Epithelial cell of esophagus (primary cell): ENCODE measurements at regions not wholly inside any gene's neighbourhood (a gene's known extent, or its start where the extent isn't known, plus 50 kb on each side); places are given as distances from the start of the nearest gene placed in this dataset.

Experiments
- DNase-seq: peaks from one replicate; pipeline ENCODE4 v3.0.0; 2010; ENCODE audit warnings: low read depth
- H3K4me3 ChIP-seq: 2 replicates; pipeline ENCODE4 v1.5.1; 2011; ENCODE audit warnings: mild to moderate bottlenecking, low read length, control low read depth
- CTCF ChIP-seq: IDR thresholded peaks from 2 replicates; pipeline ENCODE4 v1.5.1; 2011; ENCODE audit warnings: low read depth, mild to moderate bottlenecking, low read length, control low read depth, inconsistent platforms; ENCODE audit not compliant: insufficient read depth; ENCODE audit errors: missing control alignments

GRCh38 chr12:19700969-19701368 is 261.7 kb downstream of the AEBP2 start:
- H3K4me3 ChIP-seq: no peak overlapping the region
- TF ChIP-seq CTCF: no peak
- no peak for DNase-seq

DNA sequence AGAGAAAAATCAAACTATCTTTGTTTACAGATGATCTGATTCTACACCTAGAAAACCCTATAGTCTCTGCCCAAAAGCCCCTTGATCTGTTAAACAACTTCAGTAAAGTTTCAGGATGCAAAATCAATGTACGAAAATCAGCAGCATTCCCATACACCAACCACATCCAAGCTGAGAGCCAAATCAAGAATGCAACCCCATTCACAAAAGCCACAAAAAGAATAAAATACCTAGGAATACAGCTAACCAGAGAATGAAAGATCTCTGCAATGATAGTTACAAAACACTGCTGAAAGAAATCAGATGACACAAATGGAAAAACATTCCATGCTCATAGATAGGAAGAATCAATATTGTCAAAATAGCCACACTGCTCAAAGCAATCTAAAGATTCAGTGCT is 265.7 kb downstream of the AEBP2 start:
- no peak for TF ChIP-seq CTCF
- DNase-seq: no peak
- H3K4me3 ChIP-seq: no peak overlapping the region

- H3K4me3 ChIP-seq: no peak overlapping the region
- DNase-seq: no peak
- no peak for TF ChIP-seq CTCF
Observed at GRCh38 chr12:19706936-19707335, 267.6 kb downstream of the AEBP2 start.

DNA sequence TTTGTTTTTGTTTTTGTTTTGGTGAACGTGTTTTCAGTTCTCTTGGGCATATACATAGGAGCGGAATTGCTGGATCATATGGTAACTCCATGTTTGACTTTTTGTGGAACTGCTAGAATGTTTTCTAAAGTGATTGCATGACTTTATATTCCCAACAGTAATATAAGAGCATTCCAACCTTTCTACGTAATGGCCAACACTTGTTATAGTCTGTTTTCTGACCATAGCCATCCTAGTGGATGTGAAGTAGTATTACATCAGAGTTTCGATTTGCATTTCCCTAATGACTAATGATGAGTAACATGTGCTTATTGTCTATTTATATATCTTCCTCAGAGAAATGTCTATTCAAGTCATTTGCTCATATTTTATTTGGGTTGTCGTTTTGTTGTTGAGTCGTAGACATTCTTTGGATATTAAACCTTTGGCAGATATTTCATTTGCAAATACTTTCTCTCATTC is 268.7 kb downstream of the AEBP2 start:
- DNase-seq: peak; percentile 71
- no peak for TF ChIP-seq CTCF
- no peak overlapping the region for H3K4me3 ChIP-seq

- no peak for TF ChIP-seq CTCF
- H3K4me3 ChIP-seq: no peak overlapping the region
- DNase-seq: no peak
Observed at GRCh38 chr12:19709889-19710288, 270.6 kb downstream of the AEBP2 start.

GRCh38 chr12:19710811-19711793 is 271.8 kb downstream of the AEBP2 start:
- no peak overlapping the region for H3K4me3 ChIP-seq
- TF ChIP-seq CTCF: no peak
- DNase-seq: no peak
